ENCODE measurements at regions not wholly inside any gene's neighbourhood (a gene's known extent, or its start where the extent isn't known, plus 50 kb on each side); places are given as distances from the start of the nearest gene placed in this dataset.

- 79 to 94% methylated on average over 1 of the region's 1 CpG for WGBS, 2 donors
- no peaks in the 10 kb centered on the region for H3K27me3 ChIP-seq
- no peak for DNase-seq
Observed at GRCh38 chr3:31382856-31383255, 149.9 kb upstream of the STT3B start.

GRCh38 chr3:31384117-31384516, 148.6 kb upstream of the STT3B start:
- no peak for TF ChIP-seq POLR2AphosphoS5 (IDR thresholded peaks at IDR 0.05)
- TF ChIP-seq CTCF (IDR thresholded peaks at IDR 0.05) = no peak
- TF ChIP-seq EP300 (IDR thresholded peaks at IDR 0.05) = no peak
- TF ChIP-seq POLR2A (IDR thresholded peaks at IDR 0.05) = no peak
- 83 to 85% methylated on average over 1 of the region's 1 CpG for WGBS, 2 donors
- Histone ChIP-seq H3K4me1 (no peaks in the 10 kb centered on the region), H3K27ac (no peak overlapping the region), H3K36me3 (no peaks in the 10 kb centered on the region), H3K4me3 (no peak overlapping the region), H3K27me3 (no peaks in the 10 kb centered on the region), H3K9me3 (no peaks in the 10 kb centered on the region)
- ATAC-seq (ENCODE audit: low FRiP score in 2 of 2) (no peak), DNase-seq (no peak)

More at GRCh38 chr3:31382856-31383255, 149.9 kb upstream of the STT3B start:
- no peaks in the 10 kb centered on the region for H3K4me1 ChIP-seq
- no peak for ATAC-seq (ENCODE audit: low FRiP score in 2 of 2)
- TF ChIP-seq CTCF (IDR thresholded peaks at IDR 0.05) (no peak), EP300 (IDR thresholded peaks at IDR 0.05) (no peak), POLR2AphosphoS5 (IDR thresholded peaks at IDR 0.05) (no peak), POLR2A (IDR thresholded peaks at IDR 0.05) (no peak)
- H3K4me3 ChIP-seq = no peak overlapping the region
- no peaks in the 10 kb centered on the region for H3K36me3 ChIP-seq
- no peak overlapping the region for H3K27ac ChIP-seq
- no peaks in the 10 kb centered on the region for H3K9me3 ChIP-seq

- no peaks in the 10 kb centered on the region for H3K36me3 ChIP-seq
- no peaks in the 10 kb centered on the region for H3K4me1 ChIP-seq
- no peak for ATAC-seq (ENCODE audit: low FRiP score in 2 of 2)
- H3K27ac ChIP-seq = no peak overlapping the region
- no peaks in the 10 kb centered on the region for H3K9me3 ChIP-seq
- no peaks in the 10 kb centered on the region for H3K27me3 ChIP-seq
- DNase-seq = no peak
- TF ChIP-seq EP300 (IDR thresholded peaks at IDR 0.05) = no peak
- no peak for TF ChIP-seq POLR2A (IDR thresholded peaks at IDR 0.05)
- TF ChIP-seq CTCF (IDR thresholded peaks at IDR 0.05) = no peak
- TF ChIP-seq POLR2AphosphoS5 (IDR thresholded peaks at IDR 0.05) = no peak
- WGBS, 2 donors = 76 to 83% methylated on average over 1 of the region's 1 CpG
- no peak overlapping the region for H3K4me3 ChIP-seq
Observed at GRCh38 chr3:31389939-31390338, 142.8 kb upstream of the STT3B start.

GRCh38 chr3:31390466-31390865, 142.3 kb upstream of the STT3B start:
- H3K4me1 ChIP-seq = no peaks in the 10 kb centered on the region
- no peaks in the 10 kb centered on the region for H3K27me3 ChIP-seq
- no peak overlapping the region for H3K4me3 ChIP-seq
- no peaks in the 10 kb centered on the region for H3K36me3 ChIP-seq
- DNase-seq (no peak), ATAC-seq (ENCODE audit: low FRiP score in 2 of 2) (no peak)
- H3K27ac ChIP-seq = no peak overlapping the region
- no peak for TF ChIP-seq CTCF (IDR thresholded peaks at IDR 0.05)
- no peak for TF ChIP-seq EP300 (IDR thresholded peaks at IDR 0.05)
- TF ChIP-seq POLR2A (IDR thresholded peaks at IDR 0.05) = no peak
- no peak for TF ChIP-seq POLR2AphosphoS5 (IDR thresholded peaks at IDR 0.05)
- no peaks in the 10 kb centered on the region for H3K9me3 ChIP-seq
- WGBS, 2 donors = 93% methylated on average over 2 of the region's 2 CpGs

- DNase-seq (no peak), ATAC-seq (ENCODE audit: low FRiP score in 2 of 2) (no peak)
- Histone ChIP-seq H3K36me3 (no peaks in the 10 kb centered on the region), H3K9me3 (no peaks in the 10 kb centered on the region), H3K27me3 (no peaks in the 10 kb centered on the region), H3K27ac (no peak overlapping the region), H3K4me3 (no peak overlapping the region), H3K4me1 (no peaks in the 10 kb centered on the region)
- WGBS, 2 donors = 70 to 73% methylated on average over 3 of the region's 3 CpGs
- no peak for TF ChIP-seq CTCF (IDR thresholded peaks at IDR 0.05)
- TF ChIP-seq POLR2AphosphoS5 (IDR thresholded peaks at IDR 0.05) = no peak
- TF ChIP-seq POLR2A (IDR thresholded peaks at IDR 0.05) = no peak
- no peak for TF ChIP-seq EP300 (IDR thresholded peaks at IDR 0.05)
Observed at GRCh38 chr3:31391150-31391549, 141.6 kb upstream of the STT3B start.
